Osteocyte (in vitro differentiated cells): ENCODE measurements at regions not wholly inside any gene's neighbourhood (a gene's known extent, or its start where the extent isn't known, plus 50 kb on each side); places are given as distances from the start of the nearest gene placed in this dataset.

Experiments
- DNase-seq: peaks from one replicate; pipeline ENCODE4 v3.0.0; 2021; ENCODE audit warnings: mixed read lengths; ENCODE audit not compliant: unreplicated experiment; ENCODE audit errors: extremely low spot score
- H3K27ac Mint-ChIP-seq: one replicate; pipeline ENCODE4 v1.8.0; 2021; ENCODE audit warnings: mild to moderate bottlenecking, mixed read lengths; ENCODE audit not compliant: unreplicated experiment
- H3K27me3 Mint-ChIP-seq: one replicate; pipeline ENCODE4 v1.8.0; 2021; ENCODE audit warnings: mixed read lengths; ENCODE audit not compliant: unreplicated experiment
- H3K36me3 Mint-ChIP-seq: one replicate; pipeline ENCODE4 v1.8.0; 2021; ENCODE audit warnings: mixed read lengths; ENCODE audit not compliant: unreplicated experiment
- H3K4me1 Mint-ChIP-seq: one replicate; pipeline ENCODE4 v1.8.0; 2021; ENCODE audit warnings: mixed read lengths; ENCODE audit not compliant: unreplicated experiment
- H3K4me3 Mint-ChIP-seq: one replicate; pipeline ENCODE4 v1.8.0; 2021; ENCODE audit warnings: mild to moderate bottlenecking, moderate library complexity, mixed read lengths; ENCODE audit not compliant: unreplicated experiment
- H3K9me3 Mint-ChIP-seq: one replicate; pipeline ENCODE4 v1.8.0; 2021; ENCODE audit warnings: mixed read lengths; ENCODE audit not compliant: unreplicated experiment
- CTCF ChIP-seq: fragments of 200-600 bp; sonication (generic); IDR thresholded peaks from 2 replicates; pipeline ENCODE4 v1.5.0; 2021; ENCODE audit warnings: antibody characterized with exemption, mild to moderate bottlenecking, moderate library complexity

- Mint-ChIP-seq H3K27me3 (no peaks in the 10 kb centered on the region), H3K4me3 (no peak overlapping the region), H3K9me3 (peaks cover 4% of the 10 kb centered on the region), H3K36me3 (no peaks in the 10 kb centered on the region), H3K4me1 (peaks cover 44% of the 10 kb centered on the region), H3K27ac (peak overlapping the region; percentile 81)
- TF ChIP-seq CTCF = no peak
- DNase-seq = no peak
Observed at GRCh38 chr3:110956081-110956480, 115.5 kb upstream of the NECTIN3 start.

- no peak overlapping the region for H3K4me3 Mint-ChIP-seq
- H3K27me3 Mint-ChIP-seq = no peaks in the 10 kb centered on the region
- H3K4me1 Mint-ChIP-seq = peaks cover 50% of the 10 kb centered on the region
- no peak for TF ChIP-seq CTCF
- H3K27ac Mint-ChIP-seq = no peak overlapping the region
- H3K9me3 Mint-ChIP-seq = peaks cover 12% of the 10 kb centered on the region
- DNase-seq = no peak
- H3K36me3 Mint-ChIP-seq = peaks cover 2% of the 10 kb centered on the region
Observed at GRCh38 chr3:110957247-110958025, 114.2 kb upstream of the NECTIN3 start.

GRCh38 chr3:110958313-110959147 is 113.1 kb upstream of the NECTIN3 start:
- Mint-ChIP-seq H3K4me3 (peak overlapping the region; percentile 35), H3K4me1 (peaks cover 46% of the 10 kb centered on the region), H3K36me3 (peaks cover 3% of the 10 kb centered on the region), H3K27me3 (no peaks in the 10 kb centered on the region), H3K9me3 (peaks cover 10% of the 10 kb centered on the region), H3K27ac (no peak overlapping the region)
- DNase-seq = no peak
- no peak for TF ChIP-seq CTCF

- H3K4me1 Mint-ChIP-seq = peaks cover 9% of the 10 kb centered on the region
- peaks cover 35% of the 10 kb centered on the region for H3K9me3 Mint-ChIP-seq
- no peak for DNase-seq
- H3K4me3 Mint-ChIP-seq = peak overlapping the region; percentile 64
- no peak for TF ChIP-seq CTCF
- no peaks in the 10 kb centered on the region for H3K27me3 Mint-ChIP-seq
- H3K36me3 Mint-ChIP-seq = peaks cover 11% of the 10 kb centered on the region
- no peak overlapping the region for H3K27ac Mint-ChIP-seq
Observed at GRCh38 chr3:110965976-110966375, 105.6 kb upstream of the NECTIN3 start.
